Vagina (tissue), 2 donors: ENCODE measurements at regions not wholly inside any gene's neighbourhood (a gene's known extent, or its start where the extent isn't known, plus 50 kb on each side); places are given as distances from the start of the nearest gene placed in this dataset.
"Not testable (repeated sequence)": the region's sequence is repeated elsewhere in the genome, so short reads cannot be mapped to it uniquely, and the experiment has no call there.

Source experiments
- DNase-seq, 2 donors: peaks; one replicate each; pipeline ENCODE4 v3.0.0-alpha.2; 2017; ENCODE audit errors: extremely low spot score in 2 of 2
- H3K27ac ChIP-seq: fragments of 200-600 bp; sonication (generic); one replicate; pipeline ENCODE4 v1.5.1; 2019
- H3K27me3 ChIP-seq: fragments of 200-600 bp; sonication (generic); one replicate; pipeline ENCODE4 v1.5.1; 2019
- H3K36me3 ChIP-seq, 2 donors: fragments of 200-600 bp; sonication (generic); one replicate each; pipeline ENCODE4 v1.5.1; 2017 to 2019
- H3K4me1 ChIP-seq: fragments of 200-600 bp; sonication (generic); one replicate; pipeline ENCODE4 v1.5.1; 2019
- H3K4me3 ChIP-seq, 2 donors: fragments of 200-600 bp; sonication (generic); 1 replicate in 1 of 2; 2 replicates in 1 of 2; pipeline ENCODE4 v1.5.1; 2016 to 2019
- H3K9me3 ChIP-seq: fragments of 200-600 bp; sonication (generic); one replicate; pipeline ENCODE4 v1.5.1; 2019
- CTCF ChIP-seq, 3 experiments: fragments of 450-650 bp in 2 of 3; fragments of 200-600 bp in 1 of 3; sonication (generic) in 1 of 3; IDR thresholded peaks; one replicate each; pipeline ENCODE4 v1.5.1; 2017 to 2019; ENCODE audit warnings: antibody characterized with exemption in 3 of 3, mild to moderate bottlenecking in 2 of 3, moderate library complexity in 2 of 3
- POLR2A ChIP-seq, 2 donors: fragments of 450-650 bp; IDR thresholded peaks; one replicate each; pipeline ENCODE4 v1.6.1; 2017; ENCODE audit warnings: antibody characterized with exemption in 2 of 2, mild to moderate bottlenecking in 2 of 2, moderate library complexity in 2 of 2
- POLR2AphosphoS5 ChIP-seq, 2 donors: sonication (generic); formaldehyde crosslinking; IDR thresholded peaks; one replicate each; pipeline ENCODE4 v1.9.0; 2017; ENCODE audit warnings: antibody characterized with exemption in 2 of 2, mild to moderate bottlenecking in 2 of 2, low read depth in 1 of 2; ENCODE audit not compliant: insufficient read depth in 1 of 2
- intact Hi-C: fragments of 100-400 bp; cut with DNase I; formaldehyde crosslinking; loops from one replicate; pipeline ENCODE4 v1.15.1; 2023

- H3K4me1 ChIP-seq: no peaks in the 10 kb centered on the region
- intact Hi-C loops: no loop called here
- DNase-seq: no peak
- no peak overlapping the region for H3K27ac ChIP-seq
- H3K27me3 ChIP-seq: no peaks in the 10 kb centered on the region
- H3K4me3 ChIP-seq: no peak overlapping the region
- H3K9me3 ChIP-seq: no peaks in the 10 kb centered on the region
- H3K36me3 ChIP-seq: no peaks in the 10 kb centered on the region
- TF ChIP-seq CTCF (IDR thresholded peaks at IDR 0.05) (no peak), POLR2A (IDR thresholded peaks at IDR 0.05) (no peak), POLR2AphosphoS5 (IDR thresholded peaks at IDR 0.05; ENCODE audit: insufficient read depth in 1 of 2, low read depth in 1 of 2) (no peak)
These were observed 197.6 kb upstream of the AR start for GRCh38 chrX:67346225-67346624.

GRCh38 chrX:67346667-67347066 is 197.2 kb upstream of the AR start:
- Histone ChIP-seq H3K9me3 (no peaks in the 10 kb centered on the region), H3K36me3 (no peaks in the 10 kb centered on the region), H3K4me3 (no peak overlapping the region), H3K4me1 (no peaks in the 10 kb centered on the region), H3K27me3 (no peaks in the 10 kb centered on the region), H3K27ac (no peak overlapping the region)
- intact Hi-C loops: no loop called here
- no peak for DNase-seq
- no peak for TF ChIP-seq CTCF (IDR thresholded peaks at IDR 0.05)
- no peak for TF ChIP-seq POLR2AphosphoS5 (IDR thresholded peaks at IDR 0.05; ENCODE audit: insufficient read depth in 1 of 2, low read depth in 1 of 2)
- TF ChIP-seq POLR2A (IDR thresholded peaks at IDR 0.05): no peak

GRCh38 chrX:67347145-67347544 is 196.7 kb upstream of the AR start:
- H3K4me3 ChIP-seq: no peak overlapping the region
- no peaks in the 10 kb centered on the region for H3K27me3 ChIP-seq
- intact Hi-C loops: no loop called here
- TF ChIP-seq CTCF (IDR thresholded peaks at IDR 0.05): no peak
- no peak for TF ChIP-seq POLR2A (IDR thresholded peaks at IDR 0.05)
- no peak for TF ChIP-seq POLR2AphosphoS5 (IDR thresholded peaks at IDR 0.05; ENCODE audit: insufficient read depth in 1 of 2, low read depth in 1 of 2)
- H3K4me1 ChIP-seq: no peaks in the 10 kb centered on the region
- H3K27ac ChIP-seq: no peak overlapping the region
- no peaks in the 10 kb centered on the region for H3K9me3 ChIP-seq
- H3K36me3 ChIP-seq: no peaks in the 10 kb centered on the region
- DNase-seq: no peak

GRCh38 chrX:67351411-67351810 is 192.4 kb upstream of the AR start:
- intact Hi-C loops: no loop called here
- H3K36me3 ChIP-seq: no peaks in the 10 kb centered on the region
- no peaks in the 10 kb centered on the region for H3K4me1 ChIP-seq
- no peak overlapping the region for H3K27ac ChIP-seq
- DNase-seq: no peak
- no peak overlapping the region for H3K4me3 ChIP-seq
- TF ChIP-seq POLR2A (IDR thresholded peaks at IDR 0.05): no peak
- no peak for TF ChIP-seq CTCF (IDR thresholded peaks at IDR 0.05)
- no peak for TF ChIP-seq POLR2AphosphoS5 (IDR thresholded peaks at IDR 0.05; ENCODE audit: insufficient read depth in 1 of 2, low read depth in 1 of 2)
- H3K9me3 ChIP-seq: no peaks in the 10 kb centered on the region
- H3K27me3 ChIP-seq: no peaks in the 10 kb centered on the region

GRCh38 chrX:67353651-67354370 is 190.0 kb upstream of the AR start:
- no peaks in the 10 kb centered on the region for H3K9me3 ChIP-seq
- H3K36me3 ChIP-seq: no peaks in the 10 kb centered on the region
- intact Hi-C loops: no loop called here
- no peaks in the 10 kb centered on the region for H3K27me3 ChIP-seq
- no peak for DNase-seq
- no peak overlapping the region for H3K4me3 ChIP-seq
- no peak for TF ChIP-seq POLR2A (IDR thresholded peaks at IDR 0.05)
- no peak for TF ChIP-seq POLR2AphosphoS5 (IDR thresholded peaks at IDR 0.05; ENCODE audit: insufficient read depth in 1 of 2, low read depth in 1 of 2)
- TF ChIP-seq CTCF (IDR thresholded peaks at IDR 0.05): no peak
- no peak overlapping the region for H3K27ac ChIP-seq
- H3K4me1 ChIP-seq: no peaks in the 10 kb centered on the region

GRCh38 chrX:67361267-67361666 is 182.6 kb upstream of the AR start:
- H3K27ac ChIP-seq, intact Hi-C loops, H3K4me1 ChIP-seq, H3K36me3 ChIP-seq, H3K27me3 ChIP-seq, H3K4me3 ChIP-seq, DNase-seq, H3K9me3 ChIP-seq: not testable (repeated sequence)
